MCF 10A (cell line): ENCODE measurements at regions not wholly inside any gene's neighbourhood (a gene's known extent, or its start where the extent isn't known, plus 50 kb on each side); places are given as distances from the start of the nearest gene placed in this dataset.

Experiments used
- BruUV-seq: library from RNA; stranded (reverse); fragments of 400-500 nt; replicated peaks from 2 replicates; lab custom pipeline; 2021; lab: Mats Ljungman, UMichigan
- CTCF ChIA-PET: fragments of 300-600 bp; sonication (Branson Sonifier 250); formaldehyde crosslinking; extraction: SDS; loops from one replicate; lab custom pipeline; 2021; ENCODE audit warnings: antibody characterized with exemption, inconsistent platforms; lab: Yijun Ruan, JAX
- POLR2A ChIA-PET: fragments of 300-600, 350-650 bp; sonication (Branson Sonifier 250); formaldehyde crosslinking; extraction: SDS; loops from one replicate; lab custom pipeline; 2020; ENCODE audit warnings: antibody characterized with exemption, inconsistent platforms; lab: Yijun Ruan, JAX
- DNase-seq: peaks from one replicate; pipeline ENCODE4 v3.0.0-alpha.2; 2018; ENCODE audit not compliant: unreplicated experiment
- H3K27ac Mint-ChIP-seq: one replicate; pipeline ENCODE4 v1.8.0; 2022; ENCODE audit warnings: mild to moderate bottlenecking, low read depth, mixed read lengths; ENCODE audit not compliant: unreplicated experiment
- H3K27me3 Mint-ChIP-seq: one replicate; pipeline ENCODE4 v1.8.0; 2022; ENCODE audit warnings: mixed read lengths; ENCODE audit not compliant: insufficient read depth, unreplicated experiment
- H3K36me3 Mint-ChIP-seq: one replicate; pipeline ENCODE4 v1.8.0; 2022; ENCODE audit warnings: mild to moderate bottlenecking, moderate library complexity, mixed read lengths; ENCODE audit not compliant: insufficient read depth, unreplicated experiment
- H3K4me1 Mint-ChIP-seq: one replicate; pipeline ENCODE4 v1.8.0; 2022; ENCODE audit warnings: mixed read lengths; ENCODE audit not compliant: insufficient read depth, unreplicated experiment
- H3K4me3 Mint-ChIP-seq: one replicate; pipeline ENCODE4 v1.8.0; 2022; ENCODE audit warnings: mild to moderate bottlenecking, moderate library complexity, mixed read lengths; ENCODE audit not compliant: unreplicated experiment
- H3K9me3 Mint-ChIP-seq: one replicate; pipeline ENCODE4 v1.8.0; 2022; ENCODE audit warnings: mixed read lengths; ENCODE audit not compliant: unreplicated experiment
- intact Hi-C: fragments of 100-400 bp; cut with micrococcal nuclease; formaldehyde crosslinking; loops from 2 replicates; pipeline ENCODE4 v1.14.1; 2022
- TF ChIP-seq, protein P1 (sequence below): fragments of 200-600 bp; IDR thresholded peaks from one replicate; pipeline ENCODE4 v1.8.0; 2022; ENCODE audit warnings: antibody characterized with exemption, mild to moderate bottlenecking; ENCODE audit not compliant: unreplicated experiment

DNA sequence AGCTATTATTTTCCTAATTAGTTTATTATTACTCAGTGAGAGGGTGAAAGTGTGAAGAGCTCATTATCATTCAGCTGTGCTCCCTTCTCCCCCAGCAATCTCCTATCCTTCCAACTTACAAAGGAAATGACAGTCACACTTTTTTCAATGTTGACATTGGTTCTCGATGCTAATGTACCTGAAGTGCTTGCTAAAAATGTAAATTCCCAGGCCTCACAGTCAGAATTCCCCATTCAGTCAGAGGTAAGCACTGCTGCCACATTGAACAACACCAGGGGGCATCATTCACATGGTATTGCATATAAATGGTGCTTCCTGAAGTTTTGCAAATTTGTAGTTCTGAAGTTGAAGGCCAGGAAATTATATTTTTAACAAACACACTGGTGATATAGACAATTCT, 132.7 kb upstream of the FOXD3 start:
- no TSS peak for BruUV-seq
- TF ChIP-seq, protein P1, sequence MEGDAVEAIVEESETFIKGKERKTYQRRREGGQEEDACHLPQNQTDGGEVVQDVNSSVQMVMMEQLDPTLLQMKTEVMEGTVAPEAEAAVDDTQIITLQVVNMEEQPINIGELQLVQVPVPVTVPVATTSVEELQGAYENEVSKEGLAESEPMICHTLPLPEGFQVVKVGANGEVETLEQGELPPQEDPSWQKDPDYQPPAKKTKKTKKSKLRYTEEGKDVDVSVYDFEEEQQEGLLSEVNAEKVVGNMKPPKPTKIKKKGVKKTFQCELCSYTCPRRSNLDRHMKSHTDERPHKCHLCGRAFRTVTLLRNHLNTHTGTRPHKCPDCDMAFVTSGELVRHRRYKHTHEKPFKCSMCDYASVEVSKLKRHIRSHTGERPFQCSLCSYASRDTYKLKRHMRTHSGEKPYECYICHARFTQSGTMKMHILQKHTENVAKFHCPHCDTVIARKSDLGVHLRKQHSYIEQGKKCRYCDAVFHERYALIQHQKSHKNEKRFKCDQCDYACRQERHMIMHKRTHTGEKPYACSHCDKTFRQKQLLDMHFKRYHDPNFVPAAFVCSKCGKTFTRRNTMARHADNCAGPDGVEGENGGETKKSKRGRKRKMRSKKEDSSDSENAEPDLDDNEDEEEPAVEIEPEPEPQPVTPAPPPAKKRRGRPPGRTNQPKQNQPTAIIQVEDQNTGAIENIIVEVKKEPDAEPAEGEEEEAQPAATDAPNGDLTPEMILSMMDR: peak; percentile 17
- Mint-ChIP-seq H3K9me3 (no peaks in the 10 kb centered on the region), H3K4me3 (no peak overlapping the region), H3K27me3 (no peaks in the 10 kb centered on the region), H3K27ac (no peak overlapping the region), H3K4me1 (no peaks in the 10 kb centered on the region), H3K36me3 (no peaks in the 10 kb centered on the region)
- ChIA-PET CTCF (interaction anchor here (0.6 to 2.9 kb wide), 8 partner anchors 9 to 348 kb away, joined by 3 to 10 read pairs (median 4); no protein-coding TSS in a partner anchor), POLR2A (no interaction called here)
- intact Hi-C loops: loop anchor here (1.0 to 10.0 kb wide), 2 partner anchors 165 to 252 kb away; no protein-coding TSS in a partner anchor
- peak; percentile 50 for DNase-seq

DNA sequence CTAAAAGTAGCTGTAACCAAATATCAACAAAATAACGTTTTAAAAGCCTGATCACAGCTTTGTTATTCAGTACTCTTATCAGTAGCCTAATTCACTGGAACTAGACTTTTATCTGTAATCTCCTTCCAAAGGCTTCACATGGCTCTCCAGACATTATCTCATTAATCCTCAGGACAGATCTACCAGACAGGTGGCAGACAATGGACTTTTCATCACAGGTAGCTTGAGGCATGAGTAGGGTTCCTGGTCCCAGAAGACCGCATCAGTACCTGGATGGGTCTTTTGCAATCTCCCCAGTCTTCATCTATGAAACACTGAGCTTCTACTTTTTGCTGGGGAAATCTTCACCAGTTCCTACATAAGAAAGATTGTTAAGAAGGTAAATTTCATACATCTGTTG, 132.2 kb upstream of the FOXD3 start:
- ChIA-PET CTCF (interaction anchor here (0.5 to 2.9 kb wide), 7 partner anchors 10 to 348 kb away, joined by 3 to 10 read pairs (median 4); no protein-coding TSS in a partner anchor), POLR2A (no interaction called here)
- intact Hi-C loops: no loop called here
- Mint-ChIP-seq H3K27ac (no peak overlapping the region), H3K9me3 (no peaks in the 10 kb centered on the region), H3K36me3 (no peaks in the 10 kb centered on the region), H3K4me3 (no peak overlapping the region), H3K4me1 (no peaks in the 10 kb centered on the region), H3K27me3 (no peaks in the 10 kb centered on the region)
- TF ChIP-seq, protein P1: no peak
- BruUV-seq: no TSS peak
- DNase-seq: no peak

DNA sequence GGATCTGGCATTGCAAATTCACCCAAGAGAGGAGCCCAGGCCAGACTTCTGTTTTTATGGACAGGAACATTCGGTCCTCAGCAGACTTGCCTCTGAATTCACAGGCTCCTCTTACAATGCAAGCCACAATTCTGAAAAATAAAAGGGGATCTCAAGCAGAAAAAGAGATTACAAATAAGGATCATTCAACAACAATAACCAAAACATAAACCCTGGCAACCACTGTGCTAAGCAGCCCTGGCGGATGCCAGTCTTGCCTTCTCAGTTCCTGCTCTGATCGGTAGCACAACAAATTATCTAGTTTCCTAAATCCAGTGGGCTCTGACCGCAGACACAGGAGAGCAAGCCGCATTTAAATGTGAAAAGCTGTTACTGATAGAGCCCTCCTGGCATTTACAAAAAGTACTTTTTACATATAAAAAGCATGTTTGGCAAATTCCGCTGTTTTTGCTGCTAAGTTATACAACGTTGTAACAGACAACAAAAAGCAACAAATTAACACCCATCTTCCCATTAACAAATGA, 123.4 kb upstream of the FOXD3 start:
- no peaks in the 10 kb centered on the region for H3K9me3 Mint-ChIP-seq
- TF ChIP-seq, protein P1: no peak
- H3K4me1 Mint-ChIP-seq: no peaks in the 10 kb centered on the region
- BruUV-seq: no TSS peak
- peaks cover 48% of the 10 kb centered on the region for H3K27me3 Mint-ChIP-seq
- DNase-seq: no peak
- H3K4me3 Mint-ChIP-seq: no peak overlapping the region
- intact Hi-C loops: no loop called here
- ChIA-PET CTCF (interaction anchor here (0.6 kb wide), 1 partner anchor 157 kb away, joined by 3 read pairs; no protein-coding TSS in a partner anchor), POLR2A (no interaction called here)
- H3K36me3 Mint-ChIP-seq: no peaks in the 10 kb centered on the region
- no peak overlapping the region for H3K27ac Mint-ChIP-seq

DNA sequence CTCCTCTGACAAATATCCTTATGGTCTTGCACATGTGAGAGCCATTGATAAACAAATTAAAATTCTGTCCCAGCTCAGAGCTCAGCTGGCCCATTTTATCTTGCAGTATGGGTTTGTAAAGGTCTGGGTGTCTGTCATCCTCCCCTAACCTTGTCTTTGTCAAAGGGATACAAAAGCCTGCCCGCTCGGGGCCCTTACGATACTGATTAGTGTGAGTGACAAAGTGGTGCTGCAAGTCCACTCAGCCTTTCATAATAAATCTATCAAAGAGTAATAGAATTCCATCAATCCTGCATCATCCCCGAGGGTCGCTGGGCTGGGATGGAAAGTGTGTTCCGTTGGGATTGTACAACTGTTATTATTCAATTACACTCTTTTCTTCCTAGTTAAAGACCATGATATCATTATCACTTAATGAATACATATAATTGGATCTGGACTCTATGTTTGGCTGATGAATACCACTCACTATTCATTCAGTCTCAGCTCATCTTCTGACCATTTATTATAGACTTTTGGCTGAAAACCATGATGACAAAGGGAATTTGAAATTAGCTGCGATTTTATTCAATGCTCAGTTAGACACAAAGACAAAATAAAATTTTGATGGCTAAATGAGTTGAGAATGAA, 122.5 kb upstream of the FOXD3 start:
- POLR2A ChIA-PET: interaction anchor here (0.7 kb wide), 1 partner anchor 659 kb away, joined by 3 read pairs; no protein-coding TSS in a partner anchor
- CTCF ChIA-PET: interaction anchor here (0.6 kb wide), 1 partner anchor 156 kb away, joined by 3 read pairs; no protein-coding TSS in a partner anchor
- peaks cover 48% of the 10 kb centered on the region for H3K27me3 Mint-ChIP-seq
- no peaks in the 10 kb centered on the region for H3K36me3 Mint-ChIP-seq
- no TSS peak for BruUV-seq
- no peak overlapping the region for H3K4me3 Mint-ChIP-seq
- H3K27ac Mint-ChIP-seq: no peak overlapping the region
- intact Hi-C loops: no loop called here
- DNase-seq: no peak
- no peaks in the 10 kb centered on the region for H3K9me3 Mint-ChIP-seq
- TF ChIP-seq, protein P1: no peak
- no peaks in the 10 kb centered on the region for H3K4me1 Mint-ChIP-seq
